Pancreas (tissue), 10 donors: ENCODE measurements at regions not wholly inside any gene's neighbourhood (a gene's known extent, or its start where the extent isn't known, plus 50 kb on each side); places are given as distances from the start of the nearest gene placed in this dataset.

ENCODE experiments used
- ATAC-seq, 4 donors: fragments of 200-7000 bp; cut with Tn5 transposase; one replicate each; pipeline versions ENCODE4 v1.8.0 to v1.9.1; 2020; ENCODE audit warnings: mild to moderate bottlenecking in 4 of 4, moderate library complexity in 4 of 4
- DNase-seq, 6 donors: peaks; one replicate each; pipeline ENCODE4 v3.0.0-alpha.2; 2020
- FAIRE-seq: peaks from 2 replicates; lab custom pipeline; 2012; peaks lifted over from hg19 to GRCh38; lab: Jason Lieb, UNC
- H3K27ac ChIP-seq, 4 donors: fragments of 200-600 bp; sonication (generic); 1 replicate in 3 of 4; 2 replicates in 1 of 4; pipeline versions ENCODE4 v1.5.0 to v1.8.0; 2020
- H3K27me3 ChIP-seq, 4 donors: fragments of 200-600 bp; one replicate each; pipeline ENCODE4 v1.8.0; 2021
- H3K36me3 ChIP-seq, 3 donors: fragments of 200-600 bp; sonication (generic) in 1 of 3; one replicate each; pipeline versions ENCODE4 v1.5.0 to v1.8.0; 2020 to 2021
- H3K4me1 ChIP-seq, 3 donors: fragments of 200-600 bp; one replicate each; pipeline ENCODE4 v1.8.0; 2021
- H3K4me3 ChIP-seq, 4 donors: fragments of 200-600 bp; sonication (generic) in 2 of 4; one replicate each; pipeline versions ENCODE4 v1.5.0 to v1.8.0; 2020 to 2021
- H3K9me3 ChIP-seq, 4 donors: fragments of 200-600 bp; one replicate each; pipeline ENCODE4 v1.8.0; 2021
- WGBS, 2 donors: extraction: QIAGEN DNeasy Blood & Tissue Kit; methylation state at CpG; one replicate each; pipeline ENCODE4 v1.1.7; 2013; 5-methylcytosine and 5-hydroxymethylcytosine counted together
- intact Hi-C, 3 donors: fragments of 100-400 bp; cut with DNase I; formaldehyde crosslinking; loops; one replicate each; pipeline versions ENCODE4 v1.11.1 to v1.14.2; 2022
- TF ChIP-seq, protein P1 (sequence below), 4 donors: fragments of 200-600 bp; sonication (generic) in 3 of 4; IDR thresholded peaks; one replicate each; pipeline versions ENCODE4 v1.5.0 to v1.8.0; 2021; ENCODE audit warnings: antibody characterized with exemption in 4 of 4
- donor health status: healthy with polysubstance abuse.
- donor health status: DM: no; HTN: no; CAD: no; lungs with moderate emphysema.
- donor health status: DM: no; HTN: no; CAD: no.
- donor health status: control.
- donor health status: control.
- donor health status: Bipolar disorder and iron deficiency.
- donor health status: DM: yes; HTN: yes; CAD: no.
- donor health status: DM: no; HTN: no; CAD: no.
- donor health status: DM: no; HTN: no; CAD: no.
- donor health status: DM: yes; HTN: yes; CAD: no.

DNA sequence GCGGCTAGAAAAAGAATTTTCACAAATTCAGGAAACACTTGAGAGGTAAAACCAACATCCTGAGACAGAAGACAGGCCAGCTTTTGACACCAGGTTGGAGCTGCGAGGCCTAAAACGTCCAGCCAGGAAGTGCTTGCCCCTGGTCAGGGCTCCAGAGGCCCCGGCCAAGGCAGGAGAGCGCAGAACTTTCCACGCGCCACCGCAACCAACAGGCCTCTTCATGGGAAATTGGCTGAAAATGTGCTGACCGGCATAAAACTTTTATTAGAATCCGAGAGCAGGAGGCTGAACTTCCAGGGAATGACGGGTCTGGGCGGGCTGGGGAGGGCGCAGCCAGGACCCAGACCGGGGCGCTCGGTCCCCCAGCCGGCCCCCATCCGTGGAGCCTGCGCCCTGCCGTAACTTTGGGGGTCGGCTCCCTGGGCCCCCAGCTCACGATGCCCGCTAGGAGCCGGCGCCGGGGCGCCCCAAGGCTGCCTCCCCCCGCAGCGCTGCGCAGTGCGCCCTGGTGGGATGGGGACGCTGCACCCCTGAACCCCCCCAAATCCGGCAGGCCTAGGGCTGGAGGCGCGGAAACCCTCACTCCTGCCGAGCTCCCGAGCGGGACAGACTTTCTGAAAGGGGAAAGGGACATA lies 414.0 kb upstream of the MKI67 start:
- WGBS, 2 donors = 19 to 25% methylated on average over 36 to 38 of the region's 38 CpGs
- Histone ChIP-seq H3K4me3 (no peak overlapping the region), H3K9me3 (no peaks in the 10 kb centered on the region), H3K27me3 (peaks cover 0 to 28% (median 2%) of the 10 kb centered on the region in 4 donors), H3K36me3 (no peaks in the 10 kb centered on the region), H3K4me1 (no peaks in the 10 kb centered on the region), H3K27ac (no peak overlapping the region)
- TF ChIP-seq, protein P1, sequence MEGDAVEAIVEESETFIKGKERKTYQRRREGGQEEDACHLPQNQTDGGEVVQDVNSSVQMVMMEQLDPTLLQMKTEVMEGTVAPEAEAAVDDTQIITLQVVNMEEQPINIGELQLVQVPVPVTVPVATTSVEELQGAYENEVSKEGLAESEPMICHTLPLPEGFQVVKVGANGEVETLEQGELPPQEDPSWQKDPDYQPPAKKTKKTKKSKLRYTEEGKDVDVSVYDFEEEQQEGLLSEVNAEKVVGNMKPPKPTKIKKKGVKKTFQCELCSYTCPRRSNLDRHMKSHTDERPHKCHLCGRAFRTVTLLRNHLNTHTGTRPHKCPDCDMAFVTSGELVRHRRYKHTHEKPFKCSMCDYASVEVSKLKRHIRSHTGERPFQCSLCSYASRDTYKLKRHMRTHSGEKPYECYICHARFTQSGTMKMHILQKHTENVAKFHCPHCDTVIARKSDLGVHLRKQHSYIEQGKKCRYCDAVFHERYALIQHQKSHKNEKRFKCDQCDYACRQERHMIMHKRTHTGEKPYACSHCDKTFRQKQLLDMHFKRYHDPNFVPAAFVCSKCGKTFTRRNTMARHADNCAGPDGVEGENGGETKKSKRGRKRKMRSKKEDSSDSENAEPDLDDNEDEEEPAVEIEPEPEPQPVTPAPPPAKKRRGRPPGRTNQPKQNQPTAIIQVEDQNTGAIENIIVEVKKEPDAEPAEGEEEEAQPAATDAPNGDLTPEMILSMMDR (IDR thresholded peaks at IDR 0.05) = no peak
- ATAC-seq (no peak), DNase-seq (no peak), FAIRE-seq (no peak)
- intact Hi-C loops = no loop called here

DNA sequence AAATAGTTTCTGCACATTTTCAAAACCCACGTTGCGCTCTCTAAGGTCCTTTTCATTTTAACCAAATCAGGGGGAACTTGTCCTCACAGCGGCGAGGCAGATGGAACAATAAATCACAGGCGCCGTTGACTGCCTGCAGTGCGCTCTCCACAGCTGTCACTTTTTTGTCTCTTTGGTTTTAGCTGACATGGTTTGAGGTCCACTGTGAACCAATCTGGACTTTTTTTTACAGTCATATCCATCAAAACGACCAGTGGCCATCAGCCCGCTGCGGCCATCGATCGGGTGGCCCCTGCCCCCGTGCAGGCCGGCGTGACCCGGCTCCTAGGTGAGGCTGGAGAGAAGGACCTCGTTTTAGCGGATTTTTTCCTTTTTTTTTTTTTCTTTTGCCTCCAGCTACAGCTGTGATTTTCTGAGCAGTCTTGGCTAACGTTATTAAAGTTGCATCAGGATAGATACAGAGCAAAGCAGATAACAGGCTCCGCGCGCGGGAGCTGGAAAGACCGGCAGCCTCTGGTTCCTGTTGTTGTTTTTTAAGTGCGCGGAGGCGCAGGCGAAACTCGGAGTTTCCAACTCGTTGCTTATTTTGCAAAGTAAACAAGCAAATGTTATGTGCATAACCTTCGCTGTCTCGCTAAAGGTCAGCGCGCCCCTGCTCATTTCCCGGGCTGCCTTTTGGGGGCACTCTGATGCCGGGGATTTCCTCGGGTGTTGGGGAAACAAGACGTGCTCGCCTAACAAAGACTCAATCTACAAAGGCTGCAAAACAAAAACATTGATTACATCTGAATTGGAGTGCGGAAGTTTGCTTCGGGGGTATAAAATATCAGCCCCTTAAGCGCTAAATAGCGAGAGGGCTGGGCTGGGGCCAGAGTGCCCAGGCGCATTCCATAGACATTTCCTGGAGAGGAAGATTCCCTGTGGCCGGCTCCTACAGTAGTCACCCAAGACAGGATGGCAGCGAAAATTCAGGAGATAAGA lies 414.8 kb upstream of the MKI67 start:
- ATAC-seq = peak in 3 of 4 donors; percentile 27 to 77 (median 42)
- FAIRE-seq = no peak
- no peaks in the 10 kb centered on the region for H3K9me3 ChIP-seq
- WGBS, 2 donors = 5% methylated on average over 46 of the region's 46 CpGs
- peak in 1 of 6 donors; percentile 13 for DNase-seq
- no peak overlapping the region for H3K4me3 ChIP-seq
- H3K36me3 ChIP-seq = no peaks in the 10 kb centered on the region
- no peaks in the 10 kb centered on the region for H3K4me1 ChIP-seq
- H3K27me3 ChIP-seq = peaks cover 0 to 28% (median 2%) of the 10 kb centered on the region in 4 donors
- TF ChIP-seq, protein P1 (IDR thresholded peaks at IDR 0.05) = no peak
- no peak overlapping the region for H3K27ac ChIP-seq
- intact Hi-C loops = no loop called here

DNA sequence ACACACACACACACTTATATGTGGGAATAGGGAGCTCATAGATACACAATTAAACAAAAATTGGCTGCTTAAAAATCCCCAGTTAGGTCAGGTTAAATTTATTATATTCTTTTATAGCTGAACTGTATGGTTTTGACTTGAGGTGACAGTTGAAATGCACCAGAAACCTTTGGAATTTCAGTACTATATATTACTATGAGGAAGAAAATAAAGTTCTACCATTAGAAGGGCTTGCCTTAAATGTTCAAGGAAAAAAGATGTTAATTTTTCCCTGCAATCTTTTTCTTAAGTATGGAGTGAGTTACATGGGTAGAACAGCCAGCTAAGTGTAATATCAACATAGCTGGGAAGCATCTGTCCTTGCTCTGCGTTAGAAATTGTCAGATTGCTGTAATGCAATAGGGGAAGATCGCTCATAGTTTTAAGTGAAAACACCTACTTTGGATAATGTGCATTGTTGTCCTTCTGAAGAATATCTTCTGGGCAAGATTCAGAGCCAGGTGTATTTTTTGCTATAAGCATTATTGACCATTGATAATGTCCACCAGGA lies 415.8 kb upstream of the MKI67 start:
- Histone ChIP-seq H3K4me3 (no peak overlapping the region), H3K27ac (no peak overlapping the region), H3K27me3 (peaks cover 0 to 24% (median 2%) of the 10 kb centered on the region in 4 donors), H3K4me1 (no peaks in the 10 kb centered on the region), H3K36me3 (no peaks in the 10 kb centered on the region), H3K9me3 (no peaks in the 10 kb centered on the region)
- 63% methylated on average over 2 of the region's 2 CpGs for WGBS, 2 donors
- ATAC-seq = no peak
- intact Hi-C loops = no loop called here
- TF ChIP-seq, protein P1 (IDR thresholded peaks at IDR 0.05) = no peak
- FAIRE-seq = no peak
- DNase-seq = no peak

DNA sequence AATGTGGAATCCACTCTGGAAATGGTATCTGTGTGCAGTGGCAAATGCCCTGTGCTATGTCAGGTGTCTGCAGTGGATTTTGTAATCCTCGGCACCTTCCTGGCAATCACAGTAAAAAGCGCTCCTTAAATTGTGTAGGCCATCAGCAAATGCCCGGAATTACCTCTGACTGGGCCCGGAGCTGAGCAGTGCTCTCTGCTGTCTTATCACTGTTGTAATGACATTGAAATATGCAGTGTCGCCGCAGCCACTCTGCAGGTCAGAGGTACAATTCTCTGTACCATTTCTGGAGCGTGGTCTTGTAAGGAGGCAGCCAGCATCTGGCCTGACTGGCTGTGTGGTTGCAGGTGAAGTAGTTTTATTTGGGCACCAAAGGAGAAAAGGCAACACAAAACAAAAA lies 416.4 kb upstream of the MKI67 start:
- TF ChIP-seq, protein P1 (IDR thresholded peaks at IDR 0.05) = no peak
- no peak for FAIRE-seq
- WGBS, 2 donors = 46 to 56% methylated on average over 7 of the region's 7 CpGs
- intact Hi-C loops = no loop called here
- no peak for DNase-seq
- ATAC-seq = no peak
- no peaks in the 10 kb centered on the region for H3K36me3 ChIP-seq
- no peaks in the 10 kb centered on the region for H3K9me3 ChIP-seq
- H3K27ac ChIP-seq = no peak overlapping the region
- peaks cover 0 to 21% (median under 1%) of the 10 kb centered on the region in 4 donors for H3K27me3 ChIP-seq
- H3K4me3 ChIP-seq = no peak overlapping the region
- H3K4me1 ChIP-seq = no peaks in the 10 kb centered on the region
